HFFc6 (cell line): ENCODE measurements at regions not wholly inside any gene's neighbourhood (a gene's known extent, or its start where the extent isn't known, plus 50 kb on each side); places are given as distances from the start of the nearest gene placed in this dataset.
"Not testable (repeated sequence)": the region's sequence is repeated elsewhere in the genome, so short reads cannot be mapped to it uniquely, and the experiment has no call there.

Source experiments
- DNase-seq: peaks from one replicate; pipeline ENCODE4 v3.0.0-alpha.2; 2018
- H3K27ac Mint-ChIP-seq: 2 replicates; pipeline ENCODE4 v1.8.0; 2020; ENCODE audit warnings: mild to moderate bottlenecking, mixed read lengths
- H3K27me3 Mint-ChIP-seq: 2 replicates; pipeline ENCODE4 v1.8.0; 2021; ENCODE audit warnings: mild to moderate bottlenecking, moderate library complexity, mixed read lengths; ENCODE audit not compliant: insufficient read depth
- H3K36me3 Mint-ChIP-seq: 2 replicates; pipeline ENCODE4 v1.8.0; 2021; ENCODE audit warnings: low read depth, mixed read lengths
- H3K4me1 Mint-ChIP-seq: 2 replicates; pipeline ENCODE4 v1.8.0; 2020; ENCODE audit warnings: low read depth, mixed read lengths
- H3K4me3 Mint-ChIP-seq: 2 replicates; pipeline ENCODE4 v1.8.0; 2020; ENCODE audit warnings: mild to moderate bottlenecking, moderate library complexity, mixed read lengths
- H3K9me3 Mint-ChIP-seq: 2 replicates; pipeline ENCODE4 v1.8.0; 2020; ENCODE audit warnings: mild to moderate bottlenecking, mixed read lengths
- CTCF ChIP-seq: fragments of 200-600 bp; sonication (generic); IDR thresholded peaks from 2 replicates; pipeline ENCODE4 v1.5.0; 2021; ENCODE audit warnings: antibody characterized with exemption, mild to moderate bottlenecking

GRCh38 chr12:16785953-16786352, 180.0 kb upstream of the LMO3 start:
- Mint-ChIP-seq H3K4me1 (no peaks in the 10 kb centered on the region), H3K27me3 (no peaks in the 10 kb centered on the region), H3K27ac (no peak overlapping the region), H3K9me3 (peaks cover 16% of the 10 kb centered on the region), H3K4me3 (no peak overlapping the region), H3K36me3 (no peaks in the 10 kb centered on the region)
- DNase-seq, result no peak
- TF ChIP-seq CTCF, result no peak

- no peaks in the 10 kb centered on the region for H3K4me1 Mint-ChIP-seq
- TF ChIP-seq CTCF, result no peak
- H3K4me3 Mint-ChIP-seq, result no peak overlapping the region
- no peaks in the 10 kb centered on the region for H3K27me3 Mint-ChIP-seq
- H3K9me3 Mint-ChIP-seq, result peaks cover 13% of the 10 kb centered on the region
- no peaks in the 10 kb centered on the region for H3K36me3 Mint-ChIP-seq
- DNase-seq, result no peak
- no peak overlapping the region for H3K27ac Mint-ChIP-seq
Measured at GRCh38 chr12:16785524-16785923, 179.6 kb upstream of the LMO3 start.

GRCh38 chr12:16769129-16769528, 163.2 kb upstream of the LMO3 start:
- H3K4me1 Mint-ChIP-seq, DNase-seq, H3K27ac Mint-ChIP-seq, H3K27me3 Mint-ChIP-seq, H3K4me3 Mint-ChIP-seq, H3K36me3 Mint-ChIP-seq: not testable (repeated sequence)
- peaks cover 55% of the 10 kb centered on the region for H3K9me3 Mint-ChIP-seq

- DNase-seq, result no peak
- Mint-ChIP-seq H3K27me3 (no peaks in the 10 kb centered on the region), H3K4me3 (no peak overlapping the region), H3K4me1 (no peaks in the 10 kb centered on the region), H3K36me3 (peaks cover 8% of the 10 kb centered on the region; the same call in 1 of the 2 replicates), H3K9me3 (peaks cover 46% of the 10 kb centered on the region), H3K27ac (no peak overlapping the region)
- no peak for TF ChIP-seq CTCF
Measured at GRCh38 chr12:16766736-16767135, 160.8 kb upstream of the LMO3 start.

GRCh38 chr12:16763901-16764300, 157.9 kb upstream of the LMO3 start:
- Mint-ChIP-seq H3K4me3 (no peak overlapping the region), H3K4me1 (no peaks in the 10 kb centered on the region), H3K36me3 (no peaks in the 10 kb centered on the region), H3K27ac (no peak overlapping the region), H3K27me3 (no peaks in the 10 kb centered on the region), H3K9me3 (peaks cover 18% of the 10 kb centered on the region)
- no peak for TF ChIP-seq CTCF
- no peak for DNase-seq

- no peak for TF ChIP-seq CTCF
- Mint-ChIP-seq H3K9me3 (no peaks in the 10 kb centered on the region), H3K4me3 (no peak overlapping the region), H3K27me3 (no peaks in the 10 kb centered on the region), H3K4me1 (no peaks in the 10 kb centered on the region), H3K36me3 (no peaks in the 10 kb centered on the region), H3K27ac (no peak overlapping the region)
- DNase-seq, result no peak
Measured at GRCh38 chr12:16756833-16757555, 151.0 kb upstream of the LMO3 start.
